Immature natural killer cell (primary cell): ENCODE measurements at regions not wholly inside any gene's neighbourhood (a gene's known extent, or its start where the extent isn't known, plus 50 kb on each side); places are given as distances from the start of the nearest gene placed in this dataset.

Source experiments
- DNase-seq, 3 donors: peaks; one replicate each; pipeline ENCODE4 v3.0.0; 2022; ENCODE audit warnings: mixed read lengths in 1 of 3
- H3K27ac Mint-ChIP-seq, 6 donors: one replicate each; pipeline ENCODE4 v1.8.0; 2020; ENCODE audit warnings: mixed read lengths in 6 of 6, mild to moderate bottlenecking in 5 of 6, inconsistent platforms in 4 of 6, moderate library complexity in 3 of 6
- H3K27me3 Mint-ChIP-seq, 3 donors: one replicate each; pipeline ENCODE4 v1.8.0; 2020 to 2021; ENCODE audit warnings: low read depth in 3 of 3, mild to moderate bottlenecking in 3 of 3, mixed read lengths in 3 of 3, moderate library complexity in 3 of 3, inconsistent platforms in 1 of 3
- H3K36me3 Mint-ChIP-seq, 3 donors: one replicate each; pipeline ENCODE4 v1.8.0; 2020; ENCODE audit warnings: mixed read lengths in 3 of 3, inconsistent platforms in 2 of 3, mild to moderate bottlenecking in 2 of 3
- H3K4me1 Mint-ChIP-seq, 2 donors: one replicate each; pipeline ENCODE4 v1.8.0; 2020; ENCODE audit warnings: inconsistent platforms in 2 of 2, mild to moderate bottlenecking in 2 of 2, mixed read lengths in 2 of 2, moderate library complexity in 1 of 2
- H3K4me3 Mint-ChIP-seq, 5 donors: one replicate each; pipeline ENCODE4 v1.8.0; 2020; ENCODE audit warnings: mild to moderate bottlenecking in 5 of 5, mixed read lengths in 5 of 5, inconsistent platforms in 3 of 5, moderate library complexity in 3 of 5
- H3K9me3 Mint-ChIP-seq, 6 donors: one replicate each; pipeline ENCODE4 v1.8.0; 2020; ENCODE audit warnings: mild to moderate bottlenecking in 6 of 6, mixed read lengths in 6 of 6, inconsistent platforms in 4 of 6, moderate library complexity in 3 of 6

DNA sequence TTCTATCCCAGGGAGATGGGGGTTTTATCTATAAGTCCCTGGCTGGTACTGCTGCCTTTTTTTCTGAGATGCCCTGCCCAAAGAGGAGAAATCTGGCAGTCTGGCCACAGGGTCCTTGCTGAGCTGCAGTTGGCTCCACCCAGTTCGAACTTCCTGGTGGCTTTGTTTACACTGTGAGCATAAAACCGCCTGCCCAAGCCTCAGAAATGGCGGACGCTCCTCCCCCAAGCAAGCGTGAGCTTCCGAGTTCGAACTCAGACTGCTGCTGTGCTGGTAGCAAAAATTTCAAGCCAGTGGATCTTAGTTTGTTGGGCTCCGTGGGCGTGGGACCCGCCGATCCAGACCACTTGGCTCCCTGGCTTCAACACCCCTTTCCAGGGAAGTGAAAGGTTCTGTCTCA is 126.8 kb upstream of the SUCLG2 start:
- H3K9me3 Mint-ChIP-seq, result peaks cover 7 to 23% (median 16%) of the 10 kb centered on the region in 6 donors

GRCh38 chr3:67774676-67775075 is 120.3 kb upstream of the SUCLG2 start:
- H3K27ac Mint-ChIP-seq, result no peak overlapping the region
- H3K27me3 Mint-ChIP-seq, result peaks cover 5 to 6% (median 6%) of the 10 kb centered on the region in 3 donors
- H3K4me3 Mint-ChIP-seq, result no peak overlapping the region
- no peak for DNase-seq
- no peaks in the 10 kb centered on the region for H3K4me1 Mint-ChIP-seq
- peaks cover 0 to 14% (median 3%) of the 10 kb centered on the region in 6 donors for H3K9me3 Mint-ChIP-seq
- H3K36me3 Mint-ChIP-seq, result peaks cover 0 to 6% (median 0%) of the 10 kb centered on the region in 3 donors

More for the DNA sequence above, 126.8 kb upstream of the SUCLG2 start:
- DNase-seq, result no peak
- no peak overlapping the region for H3K27ac Mint-ChIP-seq
- H3K36me3 Mint-ChIP-seq, result peaks cover 10 to 18% (median 13%) of the 10 kb centered on the region in 3 donors
- peaks cover 5 to 15% (median 8%) of the 10 kb centered on the region in 3 donors for H3K27me3 Mint-ChIP-seq
- no peaks in the 10 kb centered on the region for H3K4me1 Mint-ChIP-seq
- no peak overlapping the region for H3K4me3 Mint-ChIP-seq

DNA sequence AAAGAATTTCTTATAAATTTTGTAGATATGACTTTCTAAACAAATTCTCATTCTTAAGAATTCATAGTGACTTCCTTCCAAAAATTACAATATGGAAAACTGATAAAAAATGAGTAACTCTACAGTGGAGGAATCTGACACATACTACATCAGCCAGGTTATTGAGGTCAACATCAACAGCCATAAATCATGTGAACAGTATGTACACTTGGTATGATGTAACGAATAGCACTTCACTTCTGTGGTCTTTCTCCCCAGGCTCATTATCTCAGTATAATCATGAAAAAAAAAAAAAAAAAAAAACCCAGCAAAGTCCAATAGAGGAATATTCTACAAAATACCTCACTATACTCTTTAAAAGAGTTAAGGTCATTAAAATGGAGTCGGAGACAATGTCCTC is 111.2 kb upstream of the SUCLG2 start:
- Mint-ChIP-seq H3K27me3 (peaks cover 0 to 19% (median 7%) of the 10 kb centered on the region in 3 donors), H3K9me3 (peaks cover 26 to 37% (median 33%) of the 10 kb centered on the region in 6 donors), H3K4me1 (no peaks in the 10 kb centered on the region), H3K27ac (no peak overlapping the region), H3K4me3 (no peak overlapping the region), H3K36me3 (peaks cover 12 to 23% (median 17%) of the 10 kb centered on the region in 3 donors)
- no peak for DNase-seq

DNA sequence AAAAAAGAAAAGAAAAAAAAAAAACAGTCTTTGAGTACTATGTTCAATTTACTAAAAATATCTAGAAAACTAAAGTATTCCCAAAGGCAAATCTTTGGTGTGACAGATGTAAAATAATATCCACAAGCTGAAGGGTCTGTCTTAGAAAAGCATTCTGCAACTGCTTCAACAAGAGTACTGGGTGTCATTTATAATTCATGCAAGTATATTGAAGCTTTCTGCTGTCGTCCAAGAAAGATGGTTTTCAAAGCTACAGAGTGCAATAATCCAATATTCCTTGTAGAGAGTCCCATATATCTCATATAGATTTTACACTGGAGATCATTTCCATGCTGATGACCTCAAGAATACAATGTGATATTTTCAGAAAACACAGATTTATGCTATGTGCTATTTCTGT is 90.9 kb upstream of the SUCLG2 start:
- Mint-ChIP-seq H3K27ac (no peak overlapping the region), H3K27me3 (peaks cover 5 to 6% (median 5%) of the 10 kb centered on the region in 3 donors), H3K4me3 (no peak overlapping the region), H3K9me3 (peaks cover 0 to 12% (median 7%) of the 10 kb centered on the region in 6 donors), H3K36me3 (peaks cover 10 to 20% (median 12%) of the 10 kb centered on the region in 3 donors), H3K4me1 (no peaks in the 10 kb centered on the region)
- DNase-seq, result no peak

GRCh38 chr3:67744699-67745098 is 90.3 kb upstream of the SUCLG2 start:
- peaks cover 5 to 6% (median 5%) of the 10 kb centered on the region in 3 donors for H3K27me3 Mint-ChIP-seq

GRCh38 chr3:67739851-67740250 is 85.4 kb upstream of the SUCLG2 start:
- Mint-ChIP-seq H3K9me3 (peaks cover 0 to 6% (median 0%) of the 10 kb centered on the region in 6 donors), H3K27me3 (peaks cover 5 to 8% (median 6%) of the 10 kb centered on the region in 3 donors), H3K36me3 (no peaks in the 10 kb centered on the region), H3K4me3 (no peak overlapping the region), H3K4me1 (no peaks in the 10 kb centered on the region), H3K27ac (no peak overlapping the region)
- no peak for DNase-seq

More at GRCh38 chr3:67744699-67745098, 90.3 kb upstream of the SUCLG2 start:
- Mint-ChIP-seq H3K4me1 (no peaks in the 10 kb centered on the region), H3K9me3 (peaks cover 0 to 8% (median 5%) of the 10 kb centered on the region in 6 donors), H3K27ac (no peak overlapping the region), H3K36me3 (peaks cover 6 to 20% (median 12%) of the 10 kb centered on the region in 3 donors), H3K4me3 (no peak overlapping the region)
- DNase-seq, result no peak

- Mint-ChIP-seq H3K9me3 (peaks cover 0 to 6% (median 0%) of the 10 kb centered on the region in 6 donors), H3K36me3 (no peaks in the 10 kb centered on the region), H3K27me3 (peaks cover 5 to 7% (median 6%) of the 10 kb centered on the region in 3 donors), H3K27ac (no peak overlapping the region), H3K4me1 (no peaks in the 10 kb centered on the region), H3K4me3 (no peak overlapping the region)
- DNase-seq, result no peak
These were observed 83.8 kb upstream of the SUCLG2 start for GRCh38 chr3:67737906-67738865.

GRCh38 chr3:67737140-67737539 is 82.7 kb upstream of the SUCLG2 start:
- Mint-ChIP-seq H3K4me3 (no peak overlapping the region), H3K27me3 (peaks cover 5 to 8% (median 6%) of the 10 kb centered on the region in 3 donors), H3K4me1 (no peaks in the 10 kb centered on the region), H3K36me3 (no peaks in the 10 kb centered on the region), H3K27ac (no peak overlapping the region), H3K9me3 (peaks cover 0 to 3% (median 0%) of the 10 kb centered on the region in 6 donors)
- DNase-seq, result no peak

DNA sequence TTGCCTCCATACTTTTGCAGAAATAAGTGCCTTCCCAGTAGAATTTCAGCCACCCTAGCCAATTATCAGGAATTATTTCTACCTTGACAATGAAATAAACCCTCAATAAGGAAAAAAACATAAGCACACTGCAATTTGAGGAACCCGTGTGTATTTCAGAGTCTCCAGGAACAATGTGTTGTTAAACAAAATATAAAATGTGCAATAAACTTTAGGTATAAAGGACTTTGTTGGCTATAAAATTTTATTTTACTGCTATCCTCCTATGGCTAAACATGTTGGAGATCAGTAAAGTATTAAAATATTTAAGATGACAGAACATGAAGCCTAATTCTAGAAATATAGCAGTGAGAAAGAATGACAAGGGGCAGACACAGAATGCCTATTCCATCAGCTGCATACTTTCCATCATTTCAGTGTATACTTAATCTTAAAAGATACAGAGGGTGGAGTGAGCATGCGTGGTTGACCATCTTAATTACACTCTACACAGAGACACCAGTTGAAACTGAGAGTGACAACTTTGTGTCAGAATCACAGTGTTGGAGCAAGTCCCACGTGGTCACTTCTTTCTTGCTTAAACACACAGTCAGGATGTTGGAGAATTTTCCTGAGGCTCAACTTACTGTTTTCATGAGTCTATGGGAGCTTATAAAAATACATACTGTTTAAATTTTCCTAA is 79.0 kb upstream of the SUCLG2 start:
- Mint-ChIP-seq H3K9me3 (no peaks in the 10 kb centered on the region), H3K27ac (no peak overlapping the region)
- no peak for DNase-seq

GRCh38 chr3:67724434-67724833 is 70.0 kb upstream of the SUCLG2 start:
- Mint-ChIP-seq H3K4me1 (no peaks in the 10 kb centered on the region), H3K36me3 (peaks cover 0 to 28% (median 3%) of the 10 kb centered on the region in 3 donors), H3K27me3 (peaks cover 3 to 10% (median 6%) of the 10 kb centered on the region in 3 donors), H3K9me3 (peaks cover 0 to 13% (median 8%) of the 10 kb centered on the region in 6 donors), H3K27ac (no peak overlapping the region), H3K4me3 (no peak overlapping the region)
- DNase-seq, result no peak

More for the DNA sequence above, 79.0 kb upstream of the SUCLG2 start:
- H3K4me1 Mint-ChIP-seq, result no peaks in the 10 kb centered on the region
- H3K4me3 Mint-ChIP-seq, result no peak overlapping the region
- H3K27me3 Mint-ChIP-seq, result peaks cover 2 to 7% (median 2%) of the 10 kb centered on the region in 3 donors
- H3K36me3 Mint-ChIP-seq, result peaks cover 0 to 3% (median 0%) of the 10 kb centered on the region in 3 donors

DNA sequence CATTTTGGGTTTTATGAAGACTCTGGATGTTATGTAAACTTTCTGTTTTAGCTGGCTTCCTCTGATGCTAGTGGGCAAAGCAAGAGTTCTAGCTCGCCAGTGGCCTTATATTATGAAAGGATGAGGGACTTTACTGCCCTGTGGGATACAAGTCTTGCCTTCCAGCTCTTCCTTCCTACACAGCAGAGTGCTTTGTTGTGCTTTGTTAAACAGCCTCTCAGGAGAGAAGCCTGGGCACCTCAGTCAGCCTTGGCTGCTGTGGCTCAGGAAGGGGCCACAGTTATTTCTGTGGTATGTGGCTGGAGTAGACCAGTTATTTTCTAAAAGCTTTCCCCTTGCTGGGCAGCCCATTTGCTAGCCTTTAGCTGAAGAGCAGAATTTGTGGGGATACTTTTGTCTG is 69.5 kb upstream of the SUCLG2 start:
- Mint-ChIP-seq H3K27ac (no peak overlapping the region), H3K4me1 (no peaks in the 10 kb centered on the region)

DNA sequence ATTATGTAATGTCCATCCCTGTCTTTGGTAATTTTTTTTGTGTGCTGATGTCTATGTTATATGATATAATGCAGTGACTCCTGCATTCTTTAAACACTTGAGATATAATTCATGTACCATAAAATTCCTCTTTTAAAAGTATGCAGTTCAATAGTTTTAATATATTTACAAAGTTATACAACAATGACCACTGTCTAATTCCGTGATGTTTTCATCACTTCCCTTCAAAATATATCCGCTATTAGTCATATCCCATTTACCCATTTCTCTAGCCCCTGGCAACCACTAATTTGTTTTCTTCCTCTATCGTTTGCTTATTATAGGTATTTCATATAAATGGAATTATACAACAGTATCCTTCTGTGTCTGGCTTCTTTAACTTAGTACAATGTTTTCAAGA is 64.9 kb upstream of the SUCLG2 start:
- peaks cover 0 to 13% (median 8%) of the 10 kb centered on the region in 6 donors for H3K9me3 Mint-ChIP-seq
- no peak overlapping the region for H3K4me3 Mint-ChIP-seq
- no peaks in the 10 kb centered on the region for H3K4me1 Mint-ChIP-seq
- no peak overlapping the region for H3K27ac Mint-ChIP-seq
- peaks cover 3 to 10% (median 3%) of the 10 kb centered on the region in 3 donors for H3K27me3 Mint-ChIP-seq
- DNase-seq, result no peak
- H3K36me3 Mint-ChIP-seq, result peaks cover 0 to 15% (median 0%) of the 10 kb centered on the region in 3 donors

More for the DNA sequence above, 69.5 kb upstream of the SUCLG2 start:
- H3K4me3 Mint-ChIP-seq, result no peak overlapping the region
- peaks cover 0 to 28% (median 3%) of the 10 kb centered on the region in 3 donors for H3K36me3 Mint-ChIP-seq
- H3K27me3 Mint-ChIP-seq, result peaks cover 3 to 12% (median 7%) of the 10 kb centered on the region in 3 donors
- H3K9me3 Mint-ChIP-seq, result peaks cover 0 to 13% (median 8%) of the 10 kb centered on the region in 6 donors
- no peak for DNase-seq

GRCh38 chr3:67715971-67716370 is 61.6 kb upstream of the SUCLG2 start:
- Mint-ChIP-seq H3K4me1 (peaks cover 0 to 3% of the 10 kb centered on the region in 2 donors), H3K27ac (no peak overlapping the region), H3K27me3 (peaks cover 2 to 10% (median 2%) of the 10 kb centered on the region in 3 donors), H3K4me3 (no peak overlapping the region), H3K9me3 (peaks cover 0 to 6% (median 3%) of the 10 kb centered on the region in 6 donors), H3K36me3 (peaks cover 0 to 7% (median 0%) of the 10 kb centered on the region in 3 donors)
- DNase-seq, result no peak
